ENCODE measurements at regions not wholly inside any gene's neighbourhood (a gene's known extent, or its start where the extent isn't known, plus 50 kb on each side); places are given as distances from the start of the nearest gene placed in this dataset.

- Mint-ChIP-seq H3K4me1 (no peaks in the 10 kb centered on the region), H3K9me3 (peaks cover 5 to 17% (median 11%) of the 10 kb centered on the region in 7 donors)
- intact Hi-C loops (cut with micrococcal nuclease): no loop called here
These were observed 65.8 kb upstream of the RNU6-1 start for GRCh38 chr15:67905628-67906027.

GRCh38 chr15:67906382-67906781 lies 66.5 kb upstream of the RNU6-1 start:
- Mint-ChIP-seq H3K27me3 (ENCODE audit: low read depth in 3 of 3) (peaks cover 0 to 2% (median 2%) of the 10 kb centered on the region in 3 donors), H3K4me3 (no peak overlapping the region), H3K27ac (peak overlapping the region in 1 of 7 donors; percentile 14), H3K36me3 (no peaks in the 10 kb centered on the region), H3K9me3 (peaks cover 5 to 17% (median 14%) of the 10 kb centered on the region in 7 donors), H3K4me1 (no peaks in the 10 kb centered on the region)
- H3K4me1 ChIP-seq (ENCODE audit: control insufficient read depth in 1 of 2, insufficient read depth in 2 of 2, low read length in 2 of 2): no peaks in the 10 kb centered on the region
- intact Hi-C loops (cut with micrococcal nuclease): no loop called here
- H2AFZ ChIP-seq (ENCODE audit: insufficient read depth, low read depth, low read length, poor library complexity, severe bottlenecking): no peak overlapping the region
- no peaks in the 10 kb centered on the region for H4K20me1 ChIP-seq (ENCODE audit: insufficient read depth, low read length)
- no peak overlapping the region for H3K4me3 ChIP-seq (replicated peaks in 1 of 3; ENCODE audit: low read depth in 2 of 3, low read length in 3 of 3)
- H3K27me3 ChIP-seq (ENCODE audit: control insufficient read depth in 2 of 2, insufficient read depth in 2 of 2, low read length in 2 of 2): no peaks in the 10 kb centered on the region
- no peak for TF ChIP-seq CTCF (IDR thresholded peaks at IDR 0.05)
- no peaks in the 10 kb centered on the region for H3K36me3 ChIP-seq (replicated peaks in 1 of 2; ENCODE audit: control insufficient read depth in 1 of 2, insufficient read depth in 2 of 2, low read length in 2 of 2)
- H3K4me2 ChIP-seq (replicated peaks; ENCODE audit: extremely low read depth, low read length, poor library complexity, severe bottlenecking): no peak overlapping the region
- H3K9ac ChIP-seq (ENCODE audit: insufficient read depth, low read length, poor library complexity, severe bottlenecking): no peak overlapping the region
- DNase-seq: no peak
- H3K9me3 ChIP-seq (replicated peaks in 1 of 2; ENCODE audit: control insufficient read depth in 1 of 2, insufficient read depth in 1 of 2, low read length in 2 of 2): peaks cover 12 to 14% of the 10 kb centered on the region in 2 donors
- H3K79me2 ChIP-seq (ENCODE audit: insufficient read depth, low read length): no peaks in the 10 kb centered on the region
- H3K27ac ChIP-seq (ENCODE audit: low read depth in 1 of 2, low read length in 2 of 2): no peak overlapping the region

More at GRCh38 chr15:67905628-67906027, 65.8 kb upstream of the RNU6-1 start:
- H3K27me3 ChIP-seq (ENCODE audit: control insufficient read depth in 2 of 2, insufficient read depth in 2 of 2, low read length in 2 of 2): no peaks in the 10 kb centered on the region
- no peak for TF ChIP-seq CTCF (IDR thresholded peaks at IDR 0.05)
- H3K9me3 ChIP-seq (replicated peaks in 1 of 2; ENCODE audit: control insufficient read depth in 1 of 2, insufficient read depth in 1 of 2, low read length in 2 of 2): peaks cover 12 to 14% of the 10 kb centered on the region in 2 donors
- no peak overlapping the region for H3K4me3 Mint-ChIP-seq
- H3K36me3 Mint-ChIP-seq: no peaks in the 10 kb centered on the region
- no peaks in the 10 kb centered on the region for H3K4me1 ChIP-seq (ENCODE audit: control insufficient read depth in 1 of 2, insufficient read depth in 2 of 2, low read length in 2 of 2)
- no peak for DNase-seq
- no peak overlapping the region for H3K4me2 ChIP-seq (replicated peaks; ENCODE audit: extremely low read depth, low read length, poor library complexity, severe bottlenecking)
- H3K4me3 ChIP-seq (replicated peaks in 1 of 3; ENCODE audit: low read depth in 2 of 3, low read length in 3 of 3): no peak overlapping the region
- WGBS (ENCODE audit: insufficient coverage): 100% methylated on average over 1 of the region's 1 CpG
- no peaks in the 10 kb centered on the region for H3K36me3 ChIP-seq (replicated peaks in 1 of 2; ENCODE audit: control insufficient read depth in 1 of 2, insufficient read depth in 2 of 2, low read length in 2 of 2)
- no peaks in the 10 kb centered on the region for H3K79me2 ChIP-seq (ENCODE audit: insufficient read depth, low read length)
- no peak overlapping the region for H2AFZ ChIP-seq (ENCODE audit: insufficient read depth, low read depth, low read length, poor library complexity, severe bottlenecking)
- no peak overlapping the region for H3K9ac ChIP-seq (ENCODE audit: insufficient read depth, low read length, poor library complexity, severe bottlenecking)
- H3K27ac Mint-ChIP-seq: no peak overlapping the region
- H3K27ac ChIP-seq (ENCODE audit: low read depth in 1 of 2, low read length in 2 of 2): no peak overlapping the region
- H4K20me1 ChIP-seq (ENCODE audit: insufficient read depth, low read length): no peaks in the 10 kb centered on the region
- peaks cover 0 to 2% (median 2%) of the 10 kb centered on the region in 3 donors for H3K27me3 Mint-ChIP-seq (ENCODE audit: low read depth in 3 of 3)
